PC-9 (cell line): ENCODE measurements at regions not wholly inside any gene's neighbourhood (a gene's known extent, or its start where the extent isn't known, plus 50 kb on each side); places are given as distances from the start of the nearest gene placed in this dataset.

Source experiments
- EZH2 ChIP-seq: fragments of 200-600 bp; sonication (generic); IDR thresholded peaks from 2 replicates; pipeline ENCODE4 v1.8.0; 2017; ENCODE audit warnings: antibody characterized with exemption, low read depth
- TF ChIP-seq, protein P1 (sequence below): fragments of 200-600 bp; sonication (generic); conservative IDR thresholded peaks from 2 replicates; pipeline ENCODE4 v1.6.1; 2017; ENCODE audit warnings: mixed run types, antibody characterized with exemption, mild to moderate bottlenecking, moderate library complexity

DNA sequence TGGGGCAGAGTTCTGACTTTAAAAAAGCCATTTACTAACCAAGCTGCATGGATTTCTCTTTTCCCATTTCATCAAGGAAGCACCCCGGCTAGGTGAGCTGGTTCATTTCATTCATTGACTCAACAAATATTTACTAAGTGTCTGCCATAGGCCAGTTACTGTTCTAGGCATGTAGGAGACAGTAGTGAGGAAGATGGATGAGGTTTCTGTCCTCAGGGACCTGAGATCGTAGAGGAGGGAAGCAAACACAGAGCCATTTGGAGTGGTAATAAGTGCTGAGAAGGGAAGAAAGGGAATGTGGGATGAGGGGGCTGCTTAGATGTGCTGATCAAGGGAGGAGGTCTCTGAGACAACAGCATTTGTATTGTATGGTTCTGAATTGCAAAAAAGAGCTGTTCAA is 120.4 kb downstream of the C9orf152 start:
- TF ChIP-seq, protein P1, sequence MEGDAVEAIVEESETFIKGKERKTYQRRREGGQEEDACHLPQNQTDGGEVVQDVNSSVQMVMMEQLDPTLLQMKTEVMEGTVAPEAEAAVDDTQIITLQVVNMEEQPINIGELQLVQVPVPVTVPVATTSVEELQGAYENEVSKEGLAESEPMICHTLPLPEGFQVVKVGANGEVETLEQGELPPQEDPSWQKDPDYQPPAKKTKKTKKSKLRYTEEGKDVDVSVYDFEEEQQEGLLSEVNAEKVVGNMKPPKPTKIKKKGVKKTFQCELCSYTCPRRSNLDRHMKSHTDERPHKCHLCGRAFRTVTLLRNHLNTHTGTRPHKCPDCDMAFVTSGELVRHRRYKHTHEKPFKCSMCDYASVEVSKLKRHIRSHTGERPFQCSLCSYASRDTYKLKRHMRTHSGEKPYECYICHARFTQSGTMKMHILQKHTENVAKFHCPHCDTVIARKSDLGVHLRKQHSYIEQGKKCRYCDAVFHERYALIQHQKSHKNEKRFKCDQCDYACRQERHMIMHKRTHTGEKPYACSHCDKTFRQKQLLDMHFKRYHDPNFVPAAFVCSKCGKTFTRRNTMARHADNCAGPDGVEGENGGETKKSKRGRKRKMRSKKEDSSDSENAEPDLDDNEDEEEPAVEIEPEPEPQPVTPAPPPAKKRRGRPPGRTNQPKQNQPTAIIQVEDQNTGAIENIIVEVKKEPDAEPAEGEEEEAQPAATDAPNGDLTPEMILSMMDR, result no peak
- TF ChIP-seq EZH2, result no peak
